Activated CD4-positive, alpha-beta T cell treated with anti-CD3 and anti-CD28 coated beads, Interleukin-2, amount 10 ng/mL, durations not matched to agents 24 days and 14 days (primary cell): ENCODE measurements at regions not wholly inside any gene's neighbourhood (a gene's known extent, or its start where the extent isn't known, plus 50 kb on each side); places are given as distances from the start of the nearest gene placed in this dataset.
"Not testable (repeated sequence)": the region's sequence is repeated elsewhere in the genome, so short reads cannot be mapped to it uniquely, and the experiment has no call there.

Experiments
- DNase-seq: peaks from one replicate; pipeline ENCODE4 v3.0.0; 2022
- H3K27ac Mint-ChIP-seq: one replicate; pipeline ENCODE4 v1.8.0; 2022; ENCODE audit warnings: mild to moderate bottlenecking, mixed read lengths
- H3K27me3 Mint-ChIP-seq: one replicate; pipeline ENCODE4 v1.8.0; 2022; ENCODE audit warnings: mixed read lengths
- H3K36me3 Mint-ChIP-seq: one replicate; pipeline ENCODE4 v1.8.0; 2022; ENCODE audit warnings: low read depth, mild to moderate bottlenecking, mixed read lengths
- H3K4me1 Mint-ChIP-seq: one replicate; pipeline ENCODE4 v1.8.0; 2021; ENCODE audit warnings: mixed read lengths
- H3K4me3 Mint-ChIP-seq: one replicate; pipeline ENCODE4 v1.8.0; 2022; ENCODE audit warnings: mild to moderate bottlenecking, moderate library complexity, mixed read lengths
- H3K9me3 Mint-ChIP-seq: one replicate; pipeline ENCODE4 v1.8.0; 2021; ENCODE audit warnings: mixed read lengths
- intact Hi-C: fragments of 100-400 bp; cut with micrococcal nuclease; formaldehyde crosslinking; loops from one replicate; pipeline ENCODE4 v1.15.1; 2023

DNA sequence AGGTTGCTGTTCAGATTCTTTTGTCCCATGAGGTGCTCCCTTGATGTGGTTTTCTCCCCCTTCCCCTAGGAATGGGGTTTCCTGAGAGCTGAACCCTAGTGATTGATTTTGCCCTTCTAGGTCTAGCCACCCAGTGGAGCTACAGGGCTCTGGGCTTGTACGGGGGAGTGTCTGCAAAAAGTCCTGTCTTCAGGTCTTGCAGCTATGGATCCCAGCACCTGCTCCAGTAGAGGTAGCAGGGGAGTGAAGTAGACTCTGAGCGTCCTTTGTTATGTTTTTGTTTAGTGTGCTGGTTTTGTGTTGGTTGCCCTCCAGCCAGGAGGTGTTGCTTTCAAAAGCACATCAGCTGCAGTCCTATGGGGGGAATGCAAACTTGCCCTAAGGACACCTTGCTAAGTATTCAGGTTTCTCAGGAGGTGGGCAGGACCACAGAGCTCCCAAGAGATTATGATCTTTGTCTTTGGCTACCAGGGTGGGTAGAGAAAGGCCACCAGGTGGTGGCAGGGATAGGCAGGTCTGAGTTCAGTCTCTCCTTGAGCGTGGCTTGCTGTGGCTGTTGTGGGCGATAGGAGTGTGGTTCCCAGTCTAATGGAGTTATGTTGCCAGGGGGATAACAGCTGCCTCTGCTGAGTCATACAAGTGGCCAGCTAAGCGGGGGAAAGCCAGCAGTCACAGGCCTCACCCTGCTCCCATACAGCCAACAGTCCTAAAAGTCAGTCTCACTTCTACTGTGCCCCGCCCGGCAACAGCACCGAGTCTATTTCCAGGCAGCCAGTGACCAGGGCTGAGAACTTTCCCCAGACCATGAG is 92.4 kb upstream of the JCAD start:
- H3K36me3 Mint-ChIP-seq = peaks cover 1% of the 10 kb centered on the region
- intact Hi-C loops = no loop called here
- H3K9me3 Mint-ChIP-seq = peaks cover 18% of the 10 kb centered on the region
- H3K27ac Mint-ChIP-seq = no peak overlapping the region
- peaks cover 47% of the 10 kb centered on the region for H3K27me3 Mint-ChIP-seq
- DNase-seq = no peak
- peaks cover 13% of the 10 kb centered on the region for H3K4me1 Mint-ChIP-seq
- no peak overlapping the region for H3K4me3 Mint-ChIP-seq

- Mint-ChIP-seq H3K27ac (no peak overlapping the region), H3K9me3 (no peaks in the 10 kb centered on the region), H3K4me1 (no peaks in the 10 kb centered on the region), H3K27me3 (peaks cover 8% of the 10 kb centered on the region), H3K36me3 (no peaks in the 10 kb centered on the region), H3K4me3 (no peak overlapping the region)
- DNase-seq = no peak
- intact Hi-C loops = no loop called here
Measured at GRCh38 chr10:30141423-30141822, 82.0 kb upstream of the JCAD start.

DNA sequence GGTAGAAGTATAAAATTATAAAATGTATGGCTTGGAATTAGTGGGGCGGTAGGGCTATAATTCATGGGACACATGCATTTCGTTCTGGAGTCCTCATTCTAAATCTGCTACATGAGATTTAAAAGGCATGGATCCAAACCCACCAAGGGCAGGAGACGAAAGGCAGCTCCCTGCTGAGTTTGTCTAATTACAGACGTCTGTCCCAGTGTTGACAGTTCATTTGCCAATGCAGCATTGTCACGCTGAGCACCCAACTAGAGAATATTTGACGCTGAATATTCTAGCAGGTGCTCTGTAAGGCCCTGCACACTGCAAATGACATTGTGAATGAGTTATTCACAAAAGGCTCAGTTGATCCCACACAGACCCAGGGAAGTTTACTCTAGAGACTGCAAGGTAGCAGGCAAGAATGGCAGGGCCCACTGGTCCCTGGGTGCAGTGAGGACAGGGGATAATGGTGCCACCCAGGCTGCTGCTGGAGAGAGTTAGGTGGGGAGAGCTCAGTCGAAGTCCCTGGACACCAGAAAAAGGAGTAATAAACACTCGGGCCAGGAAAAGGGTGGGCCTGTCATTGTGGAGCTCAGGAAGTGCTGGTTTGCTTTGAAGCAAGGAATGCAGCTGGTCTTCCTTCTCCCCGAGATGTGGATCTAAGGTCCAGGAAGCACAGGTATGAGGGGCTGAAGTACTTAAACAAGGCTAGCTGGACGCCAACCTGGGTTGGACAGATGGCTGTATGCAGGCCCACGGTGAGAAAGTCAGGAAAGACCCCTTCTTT is 75.0 kb upstream of the JCAD start:
- Mint-ChIP-seq H3K4me1 (no peaks in the 10 kb centered on the region), H3K4me3 (no peak overlapping the region)

DNA sequence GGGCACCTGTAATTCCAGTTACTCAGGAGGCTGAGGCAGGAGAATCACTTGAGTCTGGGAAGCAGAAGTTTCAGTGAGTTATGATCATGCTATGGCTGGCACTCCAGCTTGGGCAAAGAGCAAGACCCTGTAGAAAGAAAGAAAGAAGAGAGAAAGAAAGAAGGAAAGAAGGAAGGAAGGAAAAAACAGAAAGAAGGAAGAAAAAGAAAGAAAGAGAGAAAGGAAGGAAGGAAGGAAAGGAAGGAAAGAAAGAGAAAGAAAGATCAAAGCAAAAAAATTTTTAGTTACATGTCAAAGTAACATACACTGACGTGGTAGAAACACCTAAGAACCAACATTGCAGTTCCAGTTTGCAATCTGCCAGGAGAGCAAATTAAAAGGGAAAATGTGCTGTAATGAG is 73.8 kb upstream of the JCAD start:
- no peaks in the 10 kb centered on the region for H3K4me1 Mint-ChIP-seq
- no peak for DNase-seq
- H3K27ac Mint-ChIP-seq = no peak overlapping the region
- intact Hi-C loops = no loop called here
- no peaks in the 10 kb centered on the region for H3K36me3 Mint-ChIP-seq
- no peak overlapping the region for H3K4me3 Mint-ChIP-seq
- H3K9me3 Mint-ChIP-seq = no peaks in the 10 kb centered on the region
- peaks cover 5% of the 10 kb centered on the region for H3K27me3 Mint-ChIP-seq

More for the DNA sequence above, 75.0 kb upstream of the JCAD start:
- intact Hi-C loops = no loop called here
- H3K27ac Mint-ChIP-seq = no peak overlapping the region
- H3K9me3 Mint-ChIP-seq = no peaks in the 10 kb centered on the region
- H3K27me3 Mint-ChIP-seq = peaks cover 5% of the 10 kb centered on the region
- H3K36me3 Mint-ChIP-seq = no peaks in the 10 kb centered on the region
- DNase-seq = no peak

DNA sequence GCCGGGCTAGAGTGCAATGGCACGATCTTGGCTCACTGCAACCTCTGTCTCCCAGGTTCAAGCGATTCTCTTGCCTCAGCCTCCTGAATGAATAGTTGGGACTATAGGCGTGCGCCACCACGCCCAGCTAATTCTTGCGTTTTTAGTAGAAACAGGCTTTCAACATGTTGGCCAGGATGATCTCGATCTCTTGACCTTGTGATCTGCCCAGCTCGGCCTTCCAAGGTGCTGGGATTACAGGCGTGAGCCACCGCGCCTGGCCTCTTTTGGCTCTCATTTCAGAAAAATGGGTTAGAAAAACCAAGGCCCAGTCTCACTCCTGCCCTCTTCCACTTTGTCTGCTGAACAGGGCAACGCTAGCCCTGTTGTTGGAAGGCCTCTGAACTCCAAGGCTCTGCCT is 72.0 kb upstream of the JCAD start:
- H3K27ac Mint-ChIP-seq, H3K4me3 Mint-ChIP-seq, DNase-seq, H3K4me1 Mint-ChIP-seq, intact Hi-C loops, H3K27me3 Mint-ChIP-seq, H3K9me3 Mint-ChIP-seq, H3K36me3 Mint-ChIP-seq: not testable (repeated sequence)

DNA sequence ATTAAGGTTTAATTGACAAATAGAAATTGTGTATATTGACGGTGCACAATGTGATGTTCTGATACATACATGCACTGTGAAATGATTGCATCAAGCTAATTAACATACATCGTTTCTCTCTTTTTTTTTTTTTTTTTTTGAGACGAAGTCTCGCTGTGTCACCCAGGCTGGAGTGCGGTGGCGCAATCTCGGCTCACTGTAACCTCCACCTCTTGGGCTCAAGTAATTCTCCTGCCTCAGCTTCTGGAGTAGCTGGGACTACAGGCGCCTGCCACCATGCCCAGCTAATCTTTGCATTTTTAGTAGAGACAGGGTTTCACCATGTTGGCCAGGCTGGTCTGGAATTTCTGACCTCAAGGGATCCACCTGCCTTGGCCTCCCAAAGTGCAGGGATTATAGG is 69.9 kb upstream of the JCAD start:
- H3K36me3 Mint-ChIP-seq, H3K9me3 Mint-ChIP-seq, H3K27ac Mint-ChIP-seq, H3K4me3 Mint-ChIP-seq, H3K4me1 Mint-ChIP-seq, H3K27me3 Mint-ChIP-seq, DNase-seq, intact Hi-C loops: not testable (repeated sequence)

GRCh38 chr10:30127120-30127541 is 67.7 kb upstream of the JCAD start:
- DNase-seq = no peak

GRCh38 chr10:30125496-30125895 is 66.1 kb upstream of the JCAD start:
- Mint-ChIP-seq H3K36me3 (no peaks in the 10 kb centered on the region), H3K27ac (no peak overlapping the region), H3K4me3 (no peak overlapping the region), H3K27me3 (peaks cover 3% of the 10 kb centered on the region), H3K4me1 (no peaks in the 10 kb centered on the region), H3K9me3 (no peaks in the 10 kb centered on the region)
- intact Hi-C loops = no loop called here
- DNase-seq = no peak

More at GRCh38 chr10:30127120-30127541, 67.7 kb upstream of the JCAD start:
- Mint-ChIP-seq H3K4me3 (no peak overlapping the region), H3K27me3 (peaks cover 3% of the 10 kb centered on the region), H3K9me3 (no peaks in the 10 kb centered on the region), H3K36me3 (no peaks in the 10 kb centered on the region), H3K4me1 (no peaks in the 10 kb centered on the region), H3K27ac (no peak overlapping the region)
- intact Hi-C loops = no loop called here

GRCh38 chr10:30124704-30125103 is 65.3 kb upstream of the JCAD start:
- no peaks in the 10 kb centered on the region for H3K4me1 Mint-ChIP-seq
- H3K27me3 Mint-ChIP-seq = peaks cover 1% of the 10 kb centered on the region
- no peaks in the 10 kb centered on the region for H3K36me3 Mint-ChIP-seq
- intact Hi-C loops = no loop called here
- no peak overlapping the region for H3K27ac Mint-ChIP-seq
- no peaks in the 10 kb centered on the region for H3K9me3 Mint-ChIP-seq
- no peak overlapping the region for H3K4me3 Mint-ChIP-seq
- no peak for DNase-seq

DNA sequence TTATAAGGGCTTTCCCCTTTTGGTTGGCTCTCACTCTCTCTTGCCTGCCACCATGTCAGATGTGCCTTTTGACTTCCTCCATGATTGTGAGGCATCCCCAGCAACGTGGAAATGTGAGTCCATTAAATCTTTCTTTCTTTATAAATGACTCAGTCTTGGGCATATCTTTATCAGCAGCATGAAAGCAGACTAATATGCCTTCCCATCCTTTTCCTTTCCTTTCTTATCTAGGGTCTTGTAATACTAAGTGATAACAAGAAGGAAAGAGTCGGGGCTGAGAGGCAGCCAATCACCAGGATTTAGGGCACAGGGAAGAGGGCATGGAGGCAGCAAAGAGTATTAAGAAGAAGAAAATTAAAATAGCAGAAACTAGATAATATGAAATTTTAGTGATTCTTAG is 62.0 kb upstream of the JCAD start:
- no peaks in the 10 kb centered on the region for H3K27me3 Mint-ChIP-seq
- H3K27ac Mint-ChIP-seq = no peak overlapping the region
- H3K4me1 Mint-ChIP-seq = no peaks in the 10 kb centered on the region
- H3K9me3 Mint-ChIP-seq = no peaks in the 10 kb centered on the region
- no peaks in the 10 kb centered on the region for H3K36me3 Mint-ChIP-seq
- intact Hi-C loops = no loop called here
- no peak overlapping the region for H3K4me3 Mint-ChIP-seq
- DNase-seq = no peak

DNA sequence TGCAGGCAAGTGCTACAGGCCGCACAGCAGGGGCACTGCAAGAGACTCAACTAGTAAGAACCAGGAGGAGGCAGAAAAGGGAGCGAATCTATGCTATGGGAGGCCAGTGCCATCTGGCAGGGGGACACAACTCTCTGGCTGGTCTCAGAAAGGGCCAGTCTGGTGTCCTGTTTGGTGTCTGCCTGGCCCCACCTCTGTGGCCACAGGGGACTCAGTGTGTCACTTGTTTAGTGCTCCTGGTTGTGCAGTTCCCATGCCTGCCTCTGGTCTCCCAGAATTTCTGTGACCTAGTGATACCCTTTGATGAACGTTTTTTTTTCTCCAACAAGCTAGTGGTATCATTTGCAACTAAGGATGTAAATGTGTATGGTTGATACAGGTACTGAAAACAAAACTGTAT is 59.2 kb upstream of the JCAD start:
- Mint-ChIP-seq H3K27me3 (peaks cover 2% of the 10 kb centered on the region), H3K36me3 (no peaks in the 10 kb centered on the region), H3K4me3 (no peak overlapping the region), H3K9me3 (no peaks in the 10 kb centered on the region), H3K4me1 (peaks cover 6% of the 10 kb centered on the region), H3K27ac (no peak overlapping the region)
- intact Hi-C loops = no loop called here
- no peak for DNase-seq

- H3K27me3 Mint-ChIP-seq = peaks cover 2% of the 10 kb centered on the region
- peaks cover 7% of the 10 kb centered on the region for H3K4me1 Mint-ChIP-seq
- H3K36me3 Mint-ChIP-seq = no peaks in the 10 kb centered on the region
- intact Hi-C loops = no loop called here
- no peaks in the 10 kb centered on the region for H3K9me3 Mint-ChIP-seq
- no peak overlapping the region for H3K27ac Mint-ChIP-seq
- H3K4me3 Mint-ChIP-seq = no peak overlapping the region
- DNase-seq = no peak
Measured at GRCh38 chr10:30117812-30118501, 58.6 kb upstream of the JCAD start.

GRCh38 chr10:30116041-30116491 is 56.7 kb upstream of the JCAD start:
- no peaks in the 10 kb centered on the region for H3K36me3 Mint-ChIP-seq
- no peaks in the 10 kb centered on the region for H3K9me3 Mint-ChIP-seq
- peaks cover 3% of the 10 kb centered on the region for H3K27me3 Mint-ChIP-seq
- peaks cover 7% of the 10 kb centered on the region for H3K4me1 Mint-ChIP-seq
- intact Hi-C loops = no loop called here
- H3K27ac Mint-ChIP-seq = no peak overlapping the region
- no peak overlapping the region for H3K4me3 Mint-ChIP-seq
- DNase-seq = no peak

DNA sequence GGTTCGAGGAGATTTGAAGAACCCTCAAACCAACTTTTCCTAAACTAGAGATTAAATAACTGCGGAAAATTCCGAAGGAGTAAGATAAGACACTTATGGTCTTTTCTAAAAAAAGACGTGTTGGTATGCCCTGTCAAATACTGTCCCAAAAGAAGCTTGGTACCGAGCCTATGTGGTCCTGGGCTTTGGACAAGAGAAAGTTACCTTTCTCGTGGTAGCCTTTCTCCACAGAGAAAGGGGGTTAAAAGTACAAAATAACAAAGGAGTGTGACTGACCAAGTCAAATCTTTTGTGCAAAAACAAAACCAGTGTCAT is 56.2 kb upstream of the JCAD start:
- Mint-ChIP-seq H3K27me3 (peaks cover 5% of the 10 kb centered on the region), H3K27ac (no peak overlapping the region), H3K4me3 (no peak overlapping the region), H3K36me3 (no peaks in the 10 kb centered on the region), H3K9me3 (no peaks in the 10 kb centered on the region), H3K4me1 (peaks cover 7% of the 10 kb centered on the region)
- intact Hi-C loops = no loop called here
- no peak for DNase-seq
